ENCODE measurements at regions not wholly inside any gene's neighbourhood (a gene's known extent, or its start where the extent isn't known, plus 50 kb on each side); places are given as distances from the start of the nearest gene placed in this dataset.

GRCh38 chr12:73514672-73515071 is 1023.0 kb upstream of the ATXN7L3B start:
- Mint-ChIP-seq H3K27ac (no peak overlapping the region), H3K4me3 (no peak overlapping the region), H3K36me3 (no peaks in the 10 kb centered on the region), H3K4me1 (no peaks in the 10 kb centered on the region), H3K9me3 (peaks cover 13% of the 10 kb centered on the region), H3K27me3 (ENCODE audit: low read depth) (no peaks in the 10 kb centered on the region)
- TF ChIP-seq, protein P1, sequence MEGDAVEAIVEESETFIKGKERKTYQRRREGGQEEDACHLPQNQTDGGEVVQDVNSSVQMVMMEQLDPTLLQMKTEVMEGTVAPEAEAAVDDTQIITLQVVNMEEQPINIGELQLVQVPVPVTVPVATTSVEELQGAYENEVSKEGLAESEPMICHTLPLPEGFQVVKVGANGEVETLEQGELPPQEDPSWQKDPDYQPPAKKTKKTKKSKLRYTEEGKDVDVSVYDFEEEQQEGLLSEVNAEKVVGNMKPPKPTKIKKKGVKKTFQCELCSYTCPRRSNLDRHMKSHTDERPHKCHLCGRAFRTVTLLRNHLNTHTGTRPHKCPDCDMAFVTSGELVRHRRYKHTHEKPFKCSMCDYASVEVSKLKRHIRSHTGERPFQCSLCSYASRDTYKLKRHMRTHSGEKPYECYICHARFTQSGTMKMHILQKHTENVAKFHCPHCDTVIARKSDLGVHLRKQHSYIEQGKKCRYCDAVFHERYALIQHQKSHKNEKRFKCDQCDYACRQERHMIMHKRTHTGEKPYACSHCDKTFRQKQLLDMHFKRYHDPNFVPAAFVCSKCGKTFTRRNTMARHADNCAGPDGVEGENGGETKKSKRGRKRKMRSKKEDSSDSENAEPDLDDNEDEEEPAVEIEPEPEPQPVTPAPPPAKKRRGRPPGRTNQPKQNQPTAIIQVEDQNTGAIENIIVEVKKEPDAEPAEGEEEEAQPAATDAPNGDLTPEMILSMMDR (IDR thresholded peaks at IDR 0.05; ENCODE audit: unreplicated experiment): no peak
- no peak for DNase-seq (ENCODE audit: low spot score in 2 of 2, unreplicated experiment in 2 of 2)

- Mint-ChIP-seq H3K27ac (no peak overlapping the region), H3K4me1 (no peaks in the 10 kb centered on the region), H3K27me3 (ENCODE audit: low read depth) (no peaks in the 10 kb centered on the region), H3K9me3 (peaks cover 21% of the 10 kb centered on the region), H3K4me3 (no peak overlapping the region), H3K36me3 (no peaks in the 10 kb centered on the region)
- no peak for DNase-seq (ENCODE audit: low spot score in 2 of 2, unreplicated experiment in 2 of 2)
- TF ChIP-seq, protein P1 (IDR thresholded peaks at IDR 0.05; ENCODE audit: unreplicated experiment): no peak
Observed at GRCh38 chr12:73517859-73518258, 1019.8 kb upstream of the ATXN7L3B start.

- Mint-ChIP-seq H3K9me3 (peaks cover 14% of the 10 kb centered on the region), H3K36me3 (peaks cover 4% of the 10 kb centered on the region), H3K4me1 (peaks cover 3% of the 10 kb centered on the region), H3K27ac (no peak overlapping the region), H3K4me3 (no peak overlapping the region), H3K27me3 (ENCODE audit: low read depth) (no peaks in the 10 kb centered on the region)
- TF ChIP-seq, protein P1 (IDR thresholded peaks at IDR 0.05; ENCODE audit: unreplicated experiment): no peak
- no peak for DNase-seq (ENCODE audit: low spot score in 2 of 2, unreplicated experiment in 2 of 2)
Observed at GRCh38 chr12:73529231-73529630, 1008.4 kb upstream of the ATXN7L3B start.

DNA sequence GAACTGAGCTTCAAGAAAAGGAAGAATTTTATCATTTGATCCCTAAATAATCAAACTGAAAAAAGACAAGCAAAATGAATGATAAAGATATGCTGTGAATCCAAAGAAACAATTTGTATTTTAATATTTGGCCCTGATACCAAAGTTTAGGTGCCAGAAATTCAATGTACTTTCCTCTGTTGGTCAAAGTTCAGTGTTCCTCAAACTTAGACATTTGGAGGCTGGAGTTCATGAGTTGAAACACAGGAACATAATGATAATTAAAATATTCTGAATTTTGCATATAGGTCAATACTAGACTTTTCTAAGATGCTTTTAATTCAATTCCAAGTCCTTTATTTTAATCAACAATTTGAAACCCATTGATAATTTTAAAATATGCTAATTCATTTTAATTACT is 1007.7 kb upstream of the ATXN7L3B start:
- Mint-ChIP-seq H3K36me3 (no peaks in the 10 kb centered on the region), H3K27ac (no peak overlapping the region), H3K4me1 (peaks cover 6% of the 10 kb centered on the region), H3K27me3 (ENCODE audit: low read depth) (no peaks in the 10 kb centered on the region), H3K9me3 (peaks cover 9% of the 10 kb centered on the region), H3K4me3 (no peak overlapping the region)
- TF ChIP-seq, protein P1 (IDR thresholded peaks at IDR 0.05; ENCODE audit: unreplicated experiment): no peak
- no peak for DNase-seq (ENCODE audit: low spot score in 2 of 2, unreplicated experiment in 2 of 2)

DNA sequence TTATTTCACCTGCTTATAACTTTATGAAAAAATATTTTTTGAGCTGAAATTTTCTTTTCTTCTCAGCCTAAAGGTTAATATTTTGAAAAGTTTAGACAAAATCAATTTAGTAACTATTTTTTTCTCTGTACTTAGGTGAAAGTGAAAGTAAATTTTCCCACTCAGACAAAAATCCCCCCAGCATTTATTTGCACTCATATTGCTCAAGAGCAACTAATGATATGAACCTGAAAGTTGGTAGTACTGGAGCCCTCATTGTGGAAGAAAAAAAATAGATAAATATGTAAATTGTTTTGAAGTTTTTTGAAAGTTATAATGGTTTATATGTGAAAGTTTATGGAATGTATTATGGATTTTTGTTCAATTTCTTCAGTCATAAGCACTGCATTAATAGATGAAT is 1005.9 kb upstream of the ATXN7L3B start:
- no peaks in the 10 kb centered on the region for H3K36me3 Mint-ChIP-seq
- no peaks in the 10 kb centered on the region for H3K27me3 Mint-ChIP-seq (ENCODE audit: low read depth)
- H3K4me1 Mint-ChIP-seq: peaks cover 6% of the 10 kb centered on the region
- no peak overlapping the region for H3K4me3 Mint-ChIP-seq
- no peak overlapping the region for H3K27ac Mint-ChIP-seq
- TF ChIP-seq, protein P1 (IDR thresholded peaks at IDR 0.05; ENCODE audit: unreplicated experiment): no peak
- H3K9me3 Mint-ChIP-seq: peaks cover 9% of the 10 kb centered on the region
- no peak for DNase-seq (ENCODE audit: low spot score in 2 of 2, unreplicated experiment in 2 of 2)

GRCh38 chr12:73547421-73547820 is 990.2 kb upstream of the ATXN7L3B start:
- Mint-ChIP-seq H3K9me3 (peaks cover 5% of the 10 kb centered on the region), H3K36me3 (no peaks in the 10 kb centered on the region), H3K27ac (no peak overlapping the region), H3K4me1 (no peaks in the 10 kb centered on the region), H3K27me3 (ENCODE audit: low read depth) (no peaks in the 10 kb centered on the region), H3K4me3 (no peak overlapping the region)
- TF ChIP-seq, protein P1 (IDR thresholded peaks at IDR 0.05; ENCODE audit: unreplicated experiment): no peak
- DNase-seq (ENCODE audit: low spot score in 2 of 2, unreplicated experiment in 2 of 2): no peak

Measured in mesothelial cell of epicardium (in vitro differentiated cells).